Upper lobe of left lung (tissue), 4 donors: ENCODE measurements at regions not wholly inside any gene's neighbourhood (a gene's known extent, or its start where the extent isn't known, plus 50 kb on each side); places are given as distances from the start of the nearest gene placed in this dataset.

Experiments
- CTCF ChIP-seq, 6 experiments: fragments of 450-650 bp in 4 of 6; fragments of 200-600 bp in 2 of 6; sonication (generic) in 2 of 6; IDR thresholded peaks; one replicate each; pipeline ENCODE4 v1.5.1; 2016 to 2019; ENCODE audit warnings: antibody characterized with exemption in 6 of 6
- EP300 ChIP-seq, 4 donors: sonication (generic); formaldehyde crosslinking; IDR thresholded peaks; one replicate each; pipeline ENCODE4 v1.5.1; 2017; ENCODE audit warnings: antibody characterized with exemption in 4 of 4, control low read depth in 2 of 4
- POLR2A ChIP-seq, 4 donors: fragments of 450-650 bp; IDR thresholded peaks; one replicate each; pipeline ENCODE4 v1.5.1; 2016 to 2017; ENCODE audit warnings: antibody characterized with exemption in 4 of 4, mild to moderate bottlenecking in 2 of 4
- POLR2AphosphoS5 ChIP-seq, 2 donors: sonication (generic); formaldehyde crosslinking; IDR thresholded peaks; one replicate each; pipeline ENCODE4 v1.5.1; 2017; ENCODE audit warnings: antibody characterized with exemption in 2 of 2

GRCh38 chr15:53323191-53323590, 436.3 kb downstream of the WDR72 start:
- TF ChIP-seq POLR2A (IDR thresholded peaks at IDR 0.05) (no peak), EP300 (IDR thresholded peaks at IDR 0.05) (no peak), CTCF (IDR thresholded peaks at IDR 0.05) (no peak), POLR2AphosphoS5 (IDR thresholded peaks at IDR 0.05) (no peak)
